MV-4-11 (cell line): ENCODE measurements at regions not wholly inside any gene's neighbourhood (a gene's known extent, or its start where the extent isn't known, plus 50 kb on each side); places are given as distances from the start of the nearest gene placed in this dataset.
"Not testable (repeated sequence)": the region's sequence is repeated elsewhere in the genome, so short reads cannot be mapped to it uniquely, and the experiment has no call there.

Experiments
- DNase-seq: peaks from one replicate; lab custom pipeline; 2025; lab: John Stamatoyannopoulos, UW

GRCh38 chr2:199558156-199558555, 100.4 kb upstream of the SATB2 start:
- DNase-seq: no peak

GRCh38 chr2:199556527-199557285, 99.0 kb upstream of the SATB2 start:
- DNase-seq: peak; percentile 34

DNA sequence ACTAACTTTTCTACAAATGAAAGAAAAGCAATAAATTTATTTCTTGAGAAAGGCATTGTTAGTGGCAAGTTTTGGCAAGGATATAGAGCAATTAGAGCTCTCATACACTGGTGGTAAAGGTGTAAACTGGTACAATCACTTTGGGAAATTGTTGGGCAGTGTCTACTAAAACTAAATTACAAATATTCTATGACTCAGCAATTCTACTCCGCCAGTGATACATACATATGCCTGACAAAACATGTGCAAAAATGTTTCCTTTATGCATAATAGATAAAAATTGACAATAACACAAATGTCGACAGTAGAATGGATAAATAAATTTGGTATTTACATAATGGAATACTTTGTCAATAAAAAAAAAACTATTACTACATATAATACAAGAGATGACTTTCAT, 96.3 kb upstream of the SATB2 start:
- no peak for DNase-seq

DNA sequence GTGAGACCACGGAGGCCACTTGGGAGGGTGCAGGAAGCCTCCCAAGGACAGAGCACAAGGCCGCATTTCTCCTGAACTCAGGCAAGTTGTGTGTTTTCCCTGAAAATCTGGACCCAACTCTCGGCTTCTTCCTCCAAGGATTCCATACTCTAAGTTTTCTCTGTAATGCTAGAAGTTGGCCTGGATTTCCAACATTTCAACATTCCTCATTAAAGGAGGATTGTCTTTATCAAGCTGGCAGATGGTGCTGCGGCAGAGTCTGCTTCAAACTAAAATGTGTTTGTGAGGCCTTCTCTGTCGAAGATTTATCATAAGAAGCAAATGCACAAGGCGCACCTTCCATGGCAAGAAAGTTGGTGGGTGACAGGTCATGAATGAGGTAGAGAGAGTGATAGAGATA, 94.4 kb upstream of the SATB2 start:
- no peak for DNase-seq

- DNase-seq: peak; percentile 16
Measured at GRCh38 chr2:199543606-199544172, 86.0 kb upstream of the SATB2 start.

- peak; percentile 88 for DNase-seq
Measured at GRCh38 chr2:199535445-199536177, 77.9 kb upstream of the SATB2 start.

DNA sequence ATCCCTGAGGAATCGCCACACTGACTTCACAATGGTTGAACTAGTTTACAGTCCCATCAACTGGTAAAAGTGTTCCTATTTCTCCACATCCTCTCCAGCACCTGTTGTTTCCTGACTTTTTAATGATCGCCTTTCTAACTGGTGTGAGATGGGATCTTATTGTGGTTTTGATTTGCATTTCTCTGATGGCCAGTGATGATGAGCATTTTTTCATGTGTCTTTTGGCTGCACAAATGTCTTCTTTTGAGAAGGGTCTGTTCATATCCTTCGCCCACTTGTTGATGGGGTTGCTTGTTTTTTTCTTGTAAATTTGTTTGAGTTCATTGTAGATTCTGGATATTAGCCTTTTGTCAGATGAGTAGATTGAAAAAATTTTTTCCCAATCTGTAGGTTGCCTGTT, 76.1 kb upstream of the SATB2 start:
- DNase-seq: not testable (repeated sequence)

- DNase-seq: no peak
Measured at GRCh38 chr2:199527071-199527470, 69.3 kb upstream of the SATB2 start.

GRCh38 chr2:199524689-199525574, 67.2 kb upstream of the SATB2 start:
- DNase-seq: no peak

- DNase-seq: no peak
Measured at GRCh38 chr2:199509403-199509802, 51.7 kb upstream of the SATB2 start.
